GM21526 (cell line): ENCODE measurements at regions not wholly inside any gene's neighbourhood (a gene's known extent, or its start where the extent isn't known, plus 50 kb on each side); places are given as distances from the start of the nearest gene placed in this dataset.
"Not testable (repeated sequence)": the region's sequence is repeated elsewhere in the genome, so short reads cannot be mapped to it uniquely, and the experiment has no call there.

Source experiments
- ATAC-seq: cut with Tn5 transposase; IDR thresholded peaks from one replicate; pipeline ENCODE4 v1.9.1; 2021; ENCODE audit warnings: moderate library complexity; ENCODE audit not compliant: unreplicated experiment, low FRiP score

DNA sequence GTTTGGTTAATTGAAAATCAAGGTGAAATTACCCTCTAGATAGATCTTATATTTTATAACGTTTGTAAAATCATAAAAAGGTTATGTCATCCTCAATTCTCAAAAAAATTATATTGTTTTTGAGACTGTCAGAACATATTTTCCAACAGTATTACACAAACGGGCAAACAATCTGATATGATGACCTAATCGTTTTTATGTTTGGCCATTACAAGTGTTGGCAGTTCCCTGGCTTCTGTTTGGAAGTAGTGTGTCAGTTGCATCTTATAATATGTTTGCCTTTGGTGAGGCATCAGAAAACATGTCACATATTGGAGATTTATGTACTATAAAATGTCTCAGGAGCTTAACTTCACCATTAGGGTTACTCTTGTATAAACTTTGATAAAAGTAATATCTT lies 308.1 kb upstream of the EPHA7 start:
- no peak for ATAC-seq

DNA sequence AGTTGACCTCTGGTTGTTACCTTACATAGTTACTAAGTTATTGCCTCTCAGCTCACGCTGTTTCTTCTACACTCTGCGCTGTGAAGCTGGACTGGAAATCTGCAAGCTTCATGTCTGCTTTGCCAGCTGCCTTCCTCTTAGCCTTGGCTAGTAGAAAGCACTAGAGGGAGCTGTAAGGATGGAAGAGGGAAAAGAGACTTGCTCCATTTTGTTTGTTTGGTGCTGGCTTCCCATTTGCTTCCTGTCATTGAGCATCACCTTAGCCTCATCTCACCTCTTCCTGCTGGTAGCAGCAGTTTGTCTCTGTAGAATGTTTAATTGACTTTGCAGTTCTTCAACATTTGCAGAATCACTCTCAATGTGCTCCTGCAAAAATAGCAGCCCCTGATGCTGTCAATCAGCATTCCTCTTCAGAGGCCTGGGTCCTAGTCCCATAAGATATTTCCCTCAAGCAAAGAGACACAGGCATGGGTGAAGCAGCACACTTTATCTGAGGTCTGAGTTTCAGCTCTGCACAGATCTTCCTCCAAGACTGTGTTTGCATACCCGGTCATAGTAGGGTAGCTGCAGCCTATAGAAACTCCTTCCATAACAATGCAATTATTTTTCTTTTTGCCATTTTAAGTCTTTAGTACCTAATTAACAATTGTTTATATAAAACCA lies 302.2 kb upstream of the EPHA7 start:
- ATAC-seq, result no peak

DNA sequence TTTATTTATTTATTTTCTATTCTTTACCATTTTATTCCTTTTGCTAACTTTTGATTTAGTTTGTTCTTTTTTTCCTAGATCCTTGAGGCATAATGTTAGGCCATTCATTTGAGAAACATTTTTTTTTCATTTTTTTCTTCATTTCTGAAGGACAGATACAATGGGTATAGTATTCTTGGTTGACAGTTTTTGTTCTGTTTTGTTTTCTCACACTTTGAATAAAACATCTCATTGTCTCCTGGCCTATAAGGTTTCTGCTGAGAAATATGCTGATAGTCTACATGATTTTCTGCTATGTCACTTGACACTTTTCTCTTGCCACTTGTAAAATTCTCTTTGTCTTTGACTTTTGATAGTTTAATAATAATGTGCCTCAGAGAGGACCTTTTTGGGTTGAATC lies 294.6 kb upstream of the EPHA7 start:
- no peak for ATAC-seq

DNA sequence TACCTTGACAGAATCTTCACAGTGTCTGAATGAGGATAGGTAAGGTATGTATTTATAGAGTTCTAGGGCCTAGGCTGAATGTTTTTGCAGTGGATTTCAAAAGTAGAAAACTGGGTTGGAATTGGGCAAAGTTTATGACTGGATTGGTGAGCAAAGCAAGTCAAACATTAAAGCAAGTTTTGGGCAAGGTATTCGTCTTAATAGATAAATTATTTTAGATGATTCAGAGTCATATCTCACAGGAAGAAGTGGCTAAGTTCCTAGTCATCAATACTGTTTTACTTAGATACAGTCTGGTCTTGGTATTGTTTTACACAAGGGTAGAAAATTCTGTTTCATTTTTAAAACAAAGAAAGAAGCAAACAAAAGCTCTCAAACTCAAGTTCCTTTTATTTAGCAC lies 284.1 kb upstream of the EPHA7 start:
- ATAC-seq, result no peak

DNA sequence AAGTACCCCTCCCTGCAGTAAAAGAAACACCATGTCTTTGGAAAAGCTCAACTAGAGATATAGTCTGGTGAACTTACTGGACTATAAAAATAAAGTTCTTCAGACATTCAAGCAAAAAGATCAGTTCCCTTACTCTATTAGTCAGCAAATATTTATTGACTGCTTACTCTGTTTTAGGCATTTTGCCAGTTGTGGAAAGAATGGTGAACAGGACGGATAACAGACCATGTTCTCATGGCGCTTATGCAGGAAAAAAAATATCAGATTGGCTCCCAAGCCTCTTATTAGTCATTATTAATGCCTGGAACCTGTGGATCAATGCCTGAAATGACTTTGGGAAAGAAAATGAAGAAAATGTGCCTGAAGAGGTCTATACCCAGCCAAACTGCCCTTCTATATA lies 282.2 kb upstream of the EPHA7 start:
- ATAC-seq, result no peak

DNA sequence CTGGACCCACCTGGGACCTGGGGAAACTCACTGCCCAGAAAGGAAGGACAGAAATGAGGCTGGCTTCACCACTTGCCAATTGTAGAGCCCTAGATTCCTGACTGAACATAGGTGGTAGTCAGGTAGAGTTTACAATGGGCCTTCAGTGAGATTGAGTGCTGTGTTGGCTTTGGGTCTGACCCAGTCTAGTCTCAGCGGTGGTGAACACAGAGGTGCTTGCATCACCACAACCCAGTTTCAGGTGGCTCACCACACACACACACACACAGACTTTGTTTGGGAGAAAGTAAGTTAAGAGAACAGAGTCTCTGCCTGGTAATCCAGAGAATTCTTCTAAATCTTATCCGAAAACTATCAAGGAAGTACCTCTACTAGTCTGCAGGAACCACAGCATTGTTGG lies 266.1 kb upstream of the EPHA7 start:
- ATAC-seq, result no peak

DNA sequence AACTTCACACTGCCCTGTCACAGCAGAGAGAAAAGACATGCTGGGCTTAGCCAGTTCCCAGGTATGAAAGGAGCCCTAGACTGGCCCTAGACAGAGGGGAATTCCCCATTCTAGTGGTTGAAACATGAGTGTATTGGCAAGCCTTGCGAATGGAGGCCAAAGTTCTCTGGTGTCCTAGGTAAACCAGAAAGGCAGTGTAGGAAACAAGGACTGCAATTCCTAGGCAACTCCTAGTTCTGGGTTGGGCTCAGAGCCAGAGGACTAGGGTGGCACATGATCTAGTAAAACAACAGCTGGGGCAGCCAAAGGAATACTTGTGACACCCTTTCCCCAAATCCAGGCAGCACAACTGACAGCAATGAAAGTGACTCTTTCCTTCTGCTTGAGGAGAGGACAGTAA lies 265.0 kb upstream of the EPHA7 start:
- ATAC-seq, result no peak

DNA sequence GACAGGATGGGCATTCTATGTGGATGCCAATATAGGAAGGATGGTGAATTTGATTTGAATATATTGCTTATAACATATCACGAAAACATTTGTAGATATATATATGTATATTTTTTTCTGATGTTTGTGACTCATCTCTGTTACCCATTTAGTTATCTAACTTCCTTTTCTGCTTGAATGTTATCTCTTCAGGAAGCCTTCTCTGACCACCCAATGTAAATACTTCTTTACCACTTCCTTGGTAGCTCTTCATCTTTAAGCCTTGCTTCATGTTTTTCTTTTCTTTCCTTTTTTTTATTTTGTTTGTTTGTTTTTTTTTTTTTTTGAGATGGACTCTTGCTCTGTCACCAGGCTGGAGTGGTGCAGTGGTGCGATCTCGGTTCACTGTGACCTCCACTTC lies 260.5 kb upstream of the EPHA7 start:
- ATAC-seq, result no peak

DNA sequence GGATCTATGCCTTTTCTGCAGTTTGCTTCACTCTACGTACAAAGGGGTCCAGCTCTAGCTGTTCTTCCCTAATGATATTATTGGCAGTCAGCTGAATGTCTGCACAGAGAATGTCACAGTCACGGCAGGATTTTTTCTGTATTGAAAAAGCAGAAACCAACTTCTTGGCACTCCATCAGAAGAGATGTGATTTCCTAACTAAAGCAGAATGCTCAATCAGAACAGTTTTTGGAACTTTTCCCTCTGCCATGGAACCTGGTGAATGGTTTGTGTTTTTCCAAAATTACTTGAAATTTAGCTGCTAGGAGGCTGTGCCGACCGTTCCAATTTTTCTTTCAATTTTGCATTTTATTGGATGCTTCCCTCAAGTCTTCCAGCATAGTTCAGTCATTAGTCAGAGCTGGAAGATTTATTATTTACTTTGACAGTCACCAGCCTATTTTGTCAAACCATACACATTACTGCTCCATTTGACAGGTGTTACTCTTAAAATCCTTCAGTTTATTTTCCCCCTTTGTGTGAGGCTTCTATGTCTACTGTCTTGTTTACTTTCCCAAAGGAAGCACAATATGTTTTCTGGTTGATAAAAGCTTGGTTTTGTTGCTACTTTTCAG lies 259.6 kb upstream of the EPHA7 start:
- ATAC-seq, result no peak

DNA sequence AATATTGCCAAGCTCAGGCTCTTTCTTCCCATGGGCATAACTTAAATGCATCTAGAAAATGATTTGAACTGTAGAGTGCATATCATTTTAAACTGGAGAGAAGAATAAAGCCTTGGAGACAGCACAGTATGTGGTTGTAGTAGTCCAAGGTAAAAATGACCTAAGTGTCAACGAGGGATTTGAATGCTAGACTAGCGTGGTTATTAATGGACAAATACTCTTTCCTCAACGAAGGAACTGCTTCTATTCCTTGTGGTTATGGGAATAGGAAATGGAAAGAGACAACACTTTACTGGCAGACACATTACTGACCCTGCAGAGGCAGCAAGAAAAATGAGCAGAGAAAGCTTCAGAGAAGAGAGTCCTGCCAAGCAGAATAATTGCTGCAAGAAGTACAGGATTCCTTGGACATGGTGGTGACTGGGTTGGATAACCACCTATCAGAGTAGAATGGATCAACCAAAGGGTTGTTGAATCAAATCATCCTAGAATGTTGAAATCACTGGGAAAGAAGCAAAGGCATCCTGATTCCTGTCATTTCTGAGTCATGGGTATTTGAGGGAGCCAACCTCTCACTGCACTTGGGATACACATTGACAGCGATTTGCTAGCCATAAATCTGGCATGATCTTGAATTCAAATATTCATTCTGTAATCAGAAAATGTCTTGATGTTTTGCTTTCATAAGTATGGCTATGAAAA lies 258.1 kb upstream of the EPHA7 start:
- no peak for ATAC-seq

DNA sequence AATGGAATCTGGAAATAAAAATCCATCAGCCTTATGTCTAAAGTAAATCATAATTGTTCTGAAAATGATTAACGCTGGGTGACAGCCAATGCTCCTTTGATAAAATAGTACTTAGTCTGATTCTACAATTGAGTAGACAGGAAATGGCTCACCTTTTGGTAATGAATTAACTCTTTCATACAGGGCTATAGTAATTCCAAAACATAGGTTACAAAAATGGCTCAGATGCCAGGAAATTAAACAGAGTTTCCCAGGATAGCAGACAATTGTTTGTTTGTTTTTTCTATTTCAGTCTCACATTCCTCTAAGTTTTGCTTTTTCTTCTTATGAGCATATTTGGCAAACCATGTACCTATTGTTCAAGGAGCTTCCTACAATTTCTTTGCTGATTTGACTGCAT lies 257.2 kb upstream of the EPHA7 start:
- no peak for ATAC-seq

DNA sequence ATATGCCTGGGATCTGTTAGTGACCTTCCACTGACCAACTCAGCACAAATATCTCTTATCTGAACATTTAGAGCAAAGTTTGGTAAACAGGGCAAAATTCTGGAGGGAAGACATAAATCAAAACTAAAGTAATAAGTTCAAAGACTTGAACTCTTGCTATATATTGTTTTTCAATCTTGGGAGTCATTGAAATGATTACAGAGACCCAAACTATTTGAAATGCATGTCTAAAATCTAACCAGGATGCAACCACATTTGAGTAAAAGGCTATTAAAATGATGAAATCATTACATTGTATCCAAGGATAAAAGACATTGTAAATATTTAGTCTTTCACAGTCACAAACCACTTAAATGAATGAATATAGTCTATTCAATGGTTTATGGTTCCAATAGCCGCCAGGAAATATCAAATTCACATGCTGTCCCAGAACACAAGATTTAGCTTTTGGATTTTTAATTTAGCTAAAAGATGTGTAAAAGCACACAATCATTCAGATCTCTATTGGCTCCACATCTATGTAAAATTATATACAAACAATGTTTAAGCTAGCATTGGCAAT lies 256.6 kb upstream of the EPHA7 start:
- no peak for ATAC-seq

DNA sequence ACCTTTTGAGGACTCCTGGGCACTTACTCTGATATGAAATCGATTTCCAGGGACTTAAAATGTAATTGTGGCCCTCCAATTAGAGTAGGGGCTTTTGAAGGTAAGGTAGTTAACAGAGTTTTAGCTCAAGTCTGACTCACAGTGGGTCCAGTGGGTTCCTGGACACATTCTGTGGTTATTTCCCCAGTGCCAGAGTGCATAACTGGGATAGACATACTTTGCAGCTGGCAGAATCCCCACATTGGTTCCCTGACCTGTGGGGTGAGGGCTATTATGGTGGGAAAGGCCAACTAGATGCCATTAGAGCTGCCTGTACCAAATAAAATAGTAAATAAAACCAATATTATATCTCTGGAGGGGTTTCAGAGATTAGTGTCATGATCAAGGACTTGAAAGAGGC lies 243.8 kb upstream of the EPHA7 start:
- no peak for ATAC-seq

DNA sequence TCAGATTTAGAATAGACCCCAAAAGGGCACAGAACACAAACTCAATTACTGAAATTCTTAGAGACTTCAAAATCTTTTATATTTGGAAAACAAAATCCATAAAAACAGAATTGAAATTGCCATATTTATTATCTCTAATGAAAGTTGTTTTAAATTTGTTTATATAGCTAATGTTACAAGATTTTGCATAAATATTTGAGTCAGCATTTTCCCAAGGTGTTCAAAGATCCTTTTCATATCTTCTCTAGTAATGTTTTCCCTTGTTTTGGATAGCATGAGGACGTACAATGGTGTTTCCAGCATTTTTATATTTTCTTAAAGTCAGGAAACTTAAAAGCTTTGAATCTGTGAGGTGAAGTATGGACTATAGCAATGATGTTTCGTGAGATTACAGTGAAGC lies 235.2 kb upstream of the EPHA7 start:
- ATAC-seq, result no peak

DNA sequence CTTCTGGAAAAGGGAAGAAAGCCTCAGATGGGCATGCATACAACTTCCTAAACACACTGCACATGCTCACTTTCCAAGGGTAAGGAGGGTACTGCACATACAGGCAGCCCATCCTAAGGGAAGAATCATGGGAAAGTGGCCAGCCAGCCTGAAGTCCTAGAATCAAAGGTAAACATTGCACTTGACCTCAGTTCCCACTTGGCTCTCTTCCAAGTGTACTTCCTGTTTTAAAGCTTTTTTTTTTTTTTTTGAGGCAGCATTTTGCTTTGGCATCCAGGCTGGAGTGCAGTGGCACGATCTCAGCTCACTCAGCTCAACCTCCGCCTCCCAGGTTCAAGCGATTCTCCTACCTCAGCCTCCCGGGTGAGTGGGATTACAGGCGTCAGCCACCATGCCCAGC lies 225.3 kb upstream of the EPHA7 start:
- no peak for ATAC-seq

DNA sequence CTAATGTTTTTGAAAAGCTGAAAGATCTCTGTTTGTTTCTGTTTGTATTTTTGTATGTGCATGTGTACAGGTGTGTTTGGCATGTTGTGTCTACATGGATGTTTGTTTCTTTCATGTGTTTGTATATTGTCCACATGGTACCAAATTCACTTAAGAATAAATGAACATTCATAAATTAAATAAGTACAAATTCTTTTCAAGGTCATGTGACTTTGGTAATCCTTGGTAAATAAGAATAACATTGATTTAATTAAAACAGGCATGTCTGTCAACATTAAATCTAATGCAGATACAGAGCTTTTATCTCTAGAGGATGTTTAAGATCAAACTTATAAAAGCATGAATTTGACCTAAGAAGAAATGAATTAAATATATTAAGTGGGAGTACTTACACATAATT lies 219.8 kb upstream of the EPHA7 start:
- no peak for ATAC-seq

DNA sequence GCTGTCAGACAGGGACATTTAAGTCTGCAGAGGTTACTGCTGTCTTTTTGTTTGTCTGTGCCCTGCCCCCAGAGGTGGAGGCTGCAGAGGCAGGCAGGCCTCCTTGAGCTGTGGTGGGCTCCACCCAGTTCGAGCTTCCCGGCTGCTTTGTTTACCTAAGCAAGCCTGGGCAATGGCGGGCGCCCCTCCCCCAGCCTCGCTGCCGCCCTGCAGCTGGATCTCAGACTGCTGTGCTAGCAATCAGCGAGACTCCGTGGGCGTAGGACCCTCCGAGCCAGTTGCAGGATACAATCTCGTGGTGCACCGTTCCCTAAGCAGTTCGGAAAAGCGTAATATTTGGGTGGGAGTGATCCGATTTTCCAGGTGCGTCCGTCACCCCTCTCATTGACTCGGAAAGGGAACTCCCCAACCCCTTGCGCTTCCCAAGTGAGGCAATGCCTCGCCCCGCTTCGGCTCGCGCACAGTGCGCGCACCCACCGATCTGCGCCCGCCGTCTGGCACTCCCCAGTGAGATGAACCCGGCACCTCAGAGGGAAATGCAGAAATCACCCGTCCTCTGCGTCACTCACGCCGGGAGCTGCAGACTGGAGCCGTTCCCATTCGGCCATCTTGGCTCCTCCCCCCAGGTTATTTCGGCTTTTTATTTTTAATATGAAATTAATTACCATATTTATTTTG lies 217.8 kb upstream of the EPHA7 start:
- ATAC-seq, result not testable (repeated sequence)

DNA sequence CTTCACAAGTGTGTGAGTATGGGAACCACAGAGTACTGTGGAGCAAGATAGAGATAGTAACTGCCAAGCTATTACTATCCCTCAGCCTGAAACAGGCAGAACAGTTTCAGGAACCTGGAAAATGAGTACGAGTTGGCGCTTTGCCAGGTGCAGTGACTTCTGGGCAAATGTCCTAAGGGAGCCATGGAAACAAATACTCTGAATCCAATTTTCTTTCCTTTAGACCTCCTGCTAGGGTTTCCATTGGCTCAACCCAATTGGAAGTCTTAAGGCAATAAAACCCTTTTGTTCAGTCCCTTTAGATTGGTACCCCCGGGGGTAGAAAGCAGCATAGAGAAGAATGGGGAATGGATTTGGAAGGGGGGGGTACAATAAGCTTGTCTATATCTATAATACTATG lies 205.0 kb upstream of the EPHA7 start:
- ATAC-seq, result no peak

DNA sequence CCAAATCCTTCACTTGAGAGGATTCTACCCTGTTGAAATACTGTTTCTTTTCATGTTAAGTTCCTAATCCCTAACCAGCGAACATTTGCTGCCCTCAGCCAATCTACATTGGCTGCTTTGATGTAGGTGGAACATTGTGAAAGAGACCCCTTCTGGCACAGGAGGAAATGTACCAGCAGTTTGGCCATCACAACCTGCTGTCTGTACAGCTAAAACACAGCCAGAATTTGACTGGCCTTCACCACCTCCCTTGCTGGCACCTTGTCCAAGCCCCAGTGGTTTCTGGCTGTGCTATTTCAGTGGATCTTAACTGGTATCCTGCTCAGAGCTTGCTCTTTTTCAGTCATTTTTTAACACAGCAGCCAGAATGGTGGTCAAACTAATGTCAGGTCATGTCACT lies 202.1 kb upstream of the EPHA7 start:
- ATAC-seq, result no peak

DNA sequence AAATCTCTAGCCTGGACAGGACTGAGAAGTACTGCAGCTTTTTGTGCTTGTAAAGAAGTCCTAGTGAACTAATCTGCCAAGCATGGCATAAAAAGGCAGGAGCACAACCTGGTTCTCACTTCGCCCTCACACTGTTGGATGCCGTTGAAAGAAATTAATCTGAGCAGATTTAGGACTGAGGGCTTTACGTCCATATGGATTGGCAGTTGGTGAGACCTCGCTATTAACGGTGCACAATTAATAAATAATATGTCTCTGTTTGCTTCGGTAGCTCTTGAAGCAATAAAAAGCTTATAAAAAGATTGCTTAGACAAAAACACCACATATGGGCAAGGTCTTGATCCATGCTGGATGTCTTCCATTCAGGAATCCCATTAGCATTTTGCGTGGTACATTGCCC lies 185.6 kb upstream of the EPHA7 start:
- ATAC-seq, result no peak

DNA sequence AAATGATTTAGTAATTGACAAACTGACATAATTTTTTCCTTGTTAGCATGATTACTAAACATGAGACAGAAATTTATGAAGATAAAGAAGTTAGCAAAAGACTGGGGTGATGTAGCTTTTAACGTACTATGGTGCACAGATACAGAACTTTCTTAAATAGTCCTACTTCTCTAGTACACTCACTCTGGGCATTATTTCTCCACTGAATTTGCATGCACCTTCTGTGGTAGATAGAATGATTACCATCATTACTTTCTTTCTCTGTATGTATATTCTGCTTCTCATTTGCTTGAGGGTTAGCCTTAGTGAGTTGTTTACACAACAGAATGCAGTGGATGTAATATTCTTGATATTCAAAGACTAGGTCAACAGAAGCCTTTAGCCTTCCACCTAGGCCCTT lies 173.1 kb upstream of the EPHA7 start:
- no peak for ATAC-seq
